Activated CD4-positive, alpha-beta T cell treated with anti-CD3 and anti-CD28 coated beads, Interleukin-2, amount 50 U/mL, for 24 hours (primary cell): ENCODE measurements at regions not wholly inside any gene's neighbourhood (a gene's known extent, or its start where the extent isn't known, plus 50 kb on each side); places are given as distances from the start of the nearest gene placed in this dataset.
"Not testable (repeated sequence)": the region's sequence is repeated elsewhere in the genome, so short reads cannot be mapped to it uniquely, and the experiment has no call there.

Experiments
- DNase-seq, 2 donors: peaks; one replicate each; pipeline ENCODE4 v3.0.0-alpha.2; 2020; ENCODE audit warnings: low read depth in 1 of 2, low spot score in 1 of 2

DNA sequence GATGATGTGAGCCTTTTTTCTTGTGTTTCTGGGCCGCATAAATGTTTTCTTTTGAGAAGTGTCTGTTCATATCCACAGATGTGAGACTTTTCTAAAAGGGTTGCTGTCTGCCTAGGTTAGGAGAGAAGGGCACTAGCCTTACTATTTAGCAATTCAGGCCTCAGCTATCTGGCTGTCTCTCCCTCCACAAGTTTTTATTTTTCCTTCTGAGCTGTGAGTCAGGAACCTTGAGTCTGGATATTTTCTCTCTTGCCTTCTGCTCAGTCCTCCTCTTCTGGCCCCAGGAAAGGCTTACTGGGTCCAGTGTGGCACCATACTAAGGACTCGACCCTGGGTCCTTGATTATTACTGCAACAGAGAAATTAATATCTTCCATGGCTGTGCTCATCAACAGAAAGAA is 187.6 kb downstream of the CSNK1G3 start:
- no peak for DNase-seq

DNA sequence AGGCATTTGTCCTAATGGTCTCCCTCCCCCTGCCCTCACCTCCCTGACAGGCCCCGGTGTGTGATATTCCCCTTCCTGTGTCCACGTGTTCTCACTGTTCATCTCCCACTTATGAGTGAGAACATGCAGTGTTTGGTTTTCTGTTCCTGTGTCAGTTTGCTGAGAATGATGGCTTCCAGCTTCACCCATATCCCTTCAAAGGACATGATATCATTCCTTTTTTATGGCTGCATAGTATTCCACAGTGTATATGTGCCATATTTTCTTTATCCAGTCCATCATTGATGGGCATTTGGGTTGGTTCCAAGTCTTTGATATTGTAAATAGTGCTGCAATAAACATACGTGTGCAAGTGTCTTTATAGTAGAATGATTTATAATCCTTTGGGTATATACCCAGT is 187.0 kb downstream of the CSNK1G3 start:
- not testable (repeated sequence) for DNase-seq

DNA sequence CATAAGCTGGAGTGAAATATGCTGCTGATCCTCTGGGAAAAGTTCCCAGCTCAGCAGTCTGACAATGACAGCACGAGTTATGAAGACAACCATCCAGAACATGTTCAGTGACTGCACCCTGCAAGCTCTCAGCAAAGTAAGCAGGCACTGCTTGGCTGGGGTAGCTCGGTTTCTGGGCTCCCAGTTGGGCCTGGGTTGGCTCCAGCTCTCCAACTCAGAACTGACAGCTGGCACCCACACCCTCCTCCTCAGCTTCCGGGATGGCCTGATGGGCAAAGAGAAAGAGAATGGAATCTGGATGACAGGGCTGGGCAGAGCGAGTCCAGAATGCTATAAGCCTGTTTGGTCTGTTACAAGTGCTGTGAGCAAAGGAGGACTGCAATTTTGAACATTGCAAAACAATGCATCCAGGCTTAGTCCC is 185.0 kb downstream of the CSNK1G3 start:
- no peak for DNase-seq

DNA sequence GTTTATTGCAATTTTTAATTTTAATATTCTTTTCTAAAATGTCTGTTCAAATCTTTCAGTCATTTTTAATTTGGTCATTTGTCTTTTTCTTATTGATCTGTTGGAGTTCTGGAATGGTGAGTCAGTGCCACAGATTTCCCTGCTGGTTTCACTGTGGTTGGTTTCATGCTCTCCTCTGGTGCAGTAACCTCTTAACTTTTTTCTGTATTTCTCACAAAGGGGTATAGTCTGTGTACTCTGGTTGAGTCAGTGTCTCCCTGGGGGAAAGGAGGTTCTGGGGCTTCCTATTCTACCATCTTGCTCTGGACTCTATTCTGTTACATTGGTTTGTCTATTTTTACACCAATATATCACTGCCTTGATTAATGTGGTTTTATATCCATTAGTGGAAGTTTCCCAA is 178.8 kb downstream of the CSNK1G3 start:
- no peak for DNase-seq

DNA sequence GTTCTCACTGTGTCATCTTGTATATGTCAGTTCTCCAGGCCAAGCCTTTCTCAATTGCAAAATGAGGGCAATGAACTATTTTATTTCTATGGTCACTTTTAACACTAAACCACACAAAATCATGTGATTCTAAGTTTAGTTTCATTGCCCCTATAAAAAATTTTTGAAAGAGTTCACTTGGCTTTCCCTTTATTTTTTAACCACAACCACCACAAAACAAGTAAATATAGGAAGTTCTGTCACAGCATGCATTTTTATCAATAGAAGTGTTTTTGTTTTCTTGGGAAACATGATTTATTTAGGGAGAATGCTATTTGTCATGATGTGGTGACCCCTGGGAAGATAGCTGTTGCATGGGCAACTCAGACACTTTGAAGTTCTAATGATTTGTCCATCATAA is 169.1 kb downstream of the CSNK1G3 start:
- DNase-seq, result no peak

DNA sequence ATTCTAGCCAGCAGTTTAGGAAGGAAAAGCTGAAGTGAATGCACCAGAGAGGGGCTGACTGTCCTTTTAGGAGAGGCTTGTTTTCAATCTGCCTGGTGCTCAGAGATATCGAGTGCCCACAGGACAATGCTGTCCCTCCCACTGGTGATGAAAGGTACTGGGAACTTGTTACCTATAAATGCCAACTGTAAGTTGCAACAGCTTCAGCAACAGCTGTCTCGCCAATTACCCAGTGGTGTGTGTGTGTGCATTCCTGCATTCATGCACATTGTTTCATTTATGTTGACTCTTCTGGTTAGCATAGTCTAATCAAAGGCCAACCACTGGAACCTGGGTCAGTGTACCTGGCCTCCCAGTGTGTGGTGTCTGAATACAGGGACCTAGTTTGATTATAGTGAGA is 161.1 kb downstream of the CSNK1G3 start:
- DNase-seq, result no peak

DNA sequence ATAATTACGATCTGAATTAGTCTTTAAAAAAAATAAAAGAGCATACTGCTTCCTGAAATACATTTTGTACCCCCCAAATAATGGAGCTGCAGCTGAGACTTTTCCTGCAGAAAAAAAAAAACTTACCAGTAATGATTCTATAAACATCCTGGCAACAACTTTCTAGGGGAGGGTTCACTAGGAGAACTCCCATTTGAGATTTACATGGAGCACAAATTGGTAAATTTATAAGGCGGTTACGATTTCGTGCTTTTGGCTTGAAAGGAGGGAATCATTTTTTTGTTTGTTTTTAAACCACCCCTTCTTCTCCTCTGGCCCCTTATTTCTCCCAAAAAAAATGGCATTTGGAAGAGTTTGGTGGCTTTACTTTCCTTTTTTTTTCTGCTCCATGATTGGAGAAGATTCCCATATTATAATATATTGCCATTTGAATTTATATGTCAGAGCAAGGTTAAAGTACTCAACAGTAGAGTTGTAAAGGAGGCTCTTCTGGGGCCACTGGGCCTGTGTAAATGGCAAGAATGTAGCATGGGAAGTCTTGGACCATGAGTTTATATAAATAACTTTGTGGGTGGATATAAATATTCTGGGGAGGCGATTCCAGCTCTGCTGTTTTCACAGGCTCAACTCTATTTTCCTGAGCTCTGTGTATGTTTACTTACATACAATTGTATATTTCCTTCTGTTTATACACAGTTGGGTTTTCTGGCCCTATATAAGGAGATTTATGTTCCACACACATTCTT is 159.9 kb downstream of the CSNK1G3 start:
- DNase-seq, result no peak

DNA sequence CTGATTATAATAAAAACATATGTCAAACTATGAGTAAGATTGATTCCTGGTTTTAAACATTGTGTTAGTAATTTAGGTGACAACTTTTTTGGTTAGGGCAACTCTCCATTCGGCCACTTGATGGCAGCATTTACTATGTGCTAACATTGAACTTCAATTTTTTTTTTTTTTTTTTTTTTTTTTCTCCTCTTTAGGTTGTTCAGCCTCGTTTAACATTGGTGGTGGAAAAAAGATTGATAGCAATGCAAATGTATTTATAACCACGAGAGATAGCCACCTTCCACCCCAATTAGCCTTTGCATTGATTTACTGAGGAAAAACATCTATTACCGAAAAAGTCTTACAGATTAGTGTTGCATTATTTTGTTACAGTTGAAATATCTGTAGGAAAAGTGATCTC is 159.1 kb downstream of the CSNK1G3 start:
- DNase-seq, result peak in 1 of 2 donors; percentile 21
